AG04450 (cell line): ENCODE measurements at regions not wholly inside any gene's neighbourhood (a gene's known extent, or its start where the extent isn't known, plus 50 kb on each side); places are given as distances from the start of the nearest gene placed in this dataset.
"Not testable (repeated sequence)": the region's sequence is repeated elsewhere in the genome, so short reads cannot be mapped to it uniquely, and the experiment has no call there.

ENCODE experiments used
- CTCF ChIA-PET: fragments of 300-600, 350-600 bp; formaldehyde crosslinking; extraction: SDS; loops from one replicate; lab custom pipeline; 2022; ENCODE audit warnings: antibody characterized with exemption, inconsistent platforms; lab: Charles Lee
- POLR2A ChIA-PET: fragments of 350-600 bp; formaldehyde crosslinking; extraction: SDS; loops from one replicate; lab custom pipeline; 2021; ENCODE audit warnings: antibody characterized with exemption, inconsistent platforms; lab: Yijun Ruan, JAX
- DNase-seq: peaks from one replicate; pipeline ENCODE4 v3.0.0-alpha.2; 2011; ENCODE audit warnings: low read depth, low spot score
- H3K27ac ChIP-seq: one replicate; pipeline ENCODE4 v1.5.1; 2012; ENCODE audit warnings: low read depth, low read length, control low read depth
- H3K27me3 ChIP-seq: one replicate; pipeline ENCODE4 v1.6.0; 2012; ENCODE audit warnings: low read length; ENCODE audit not compliant: control insufficient read depth, insufficient read depth
- H3K4me3 ChIP-seq: 2 replicates; pipeline ENCODE4 v1.5.1; 2011; ENCODE audit warnings: mild to moderate bottlenecking, low read depth, low read length, control low read depth
- H3K9me3 ChIP-seq: 2 replicates; pipeline ENCODE4 v1.5.1; 2012; ENCODE audit warnings: low read length; ENCODE audit not compliant: control insufficient read depth, insufficient read depth
- TF ChIP-seq, protein P1 (sequence below): IDR thresholded peaks from 2 replicates; pipeline ENCODE4 v1.5.1; 2011; ENCODE audit warnings: low read depth, low read length, control low read depth, inconsistent platforms

- no peak overlapping the region for H3K4me3 ChIP-seq
- TF ChIP-seq, protein P1, sequence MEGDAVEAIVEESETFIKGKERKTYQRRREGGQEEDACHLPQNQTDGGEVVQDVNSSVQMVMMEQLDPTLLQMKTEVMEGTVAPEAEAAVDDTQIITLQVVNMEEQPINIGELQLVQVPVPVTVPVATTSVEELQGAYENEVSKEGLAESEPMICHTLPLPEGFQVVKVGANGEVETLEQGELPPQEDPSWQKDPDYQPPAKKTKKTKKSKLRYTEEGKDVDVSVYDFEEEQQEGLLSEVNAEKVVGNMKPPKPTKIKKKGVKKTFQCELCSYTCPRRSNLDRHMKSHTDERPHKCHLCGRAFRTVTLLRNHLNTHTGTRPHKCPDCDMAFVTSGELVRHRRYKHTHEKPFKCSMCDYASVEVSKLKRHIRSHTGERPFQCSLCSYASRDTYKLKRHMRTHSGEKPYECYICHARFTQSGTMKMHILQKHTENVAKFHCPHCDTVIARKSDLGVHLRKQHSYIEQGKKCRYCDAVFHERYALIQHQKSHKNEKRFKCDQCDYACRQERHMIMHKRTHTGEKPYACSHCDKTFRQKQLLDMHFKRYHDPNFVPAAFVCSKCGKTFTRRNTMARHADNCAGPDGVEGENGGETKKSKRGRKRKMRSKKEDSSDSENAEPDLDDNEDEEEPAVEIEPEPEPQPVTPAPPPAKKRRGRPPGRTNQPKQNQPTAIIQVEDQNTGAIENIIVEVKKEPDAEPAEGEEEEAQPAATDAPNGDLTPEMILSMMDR, result no peak
- ChIA-PET POLR2A (no interaction called here), CTCF (no interaction called here)
- H3K27me3 ChIP-seq, result no peaks in the 10 kb centered on the region
- no peak overlapping the region for H3K27ac ChIP-seq
- H3K9me3 ChIP-seq, result peaks cover 10% of the 10 kb centered on the region
- no peak for DNase-seq
Measured at GRCh38 chr5:155575861-155576260, 562.3 kb downstream of the KIF4B start.

GRCh38 chr5:155586808-155587207 lies 573.3 kb downstream of the KIF4B start:
- peaks cover 16% of the 10 kb centered on the region for H3K9me3 ChIP-seq
- H3K4me3 ChIP-seq, POLR2A ChIA-PET, H3K27me3 ChIP-seq, DNase-seq, CTCF ChIA-PET, H3K27ac ChIP-seq: not testable (repeated sequence)

DNA sequence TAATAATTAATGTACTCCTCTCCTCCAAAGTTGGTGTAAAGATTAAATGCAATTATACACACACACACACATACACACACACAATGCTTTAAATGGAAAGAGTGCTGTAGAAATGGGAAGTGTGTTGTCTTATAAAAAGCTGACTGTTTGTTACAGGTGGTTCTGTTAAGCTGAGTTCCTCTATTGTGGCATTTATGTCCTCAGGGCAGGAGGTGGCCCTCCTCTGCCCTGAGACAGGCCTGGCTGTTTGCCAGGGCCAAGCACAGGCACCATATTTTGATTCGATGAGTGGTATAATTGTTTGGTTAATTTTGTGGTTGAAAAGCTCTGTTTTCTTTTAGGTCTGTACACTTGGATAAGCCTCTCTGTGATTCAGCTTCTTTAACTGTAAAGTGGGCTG lies 573.9 kb downstream of the KIF4B start:
- TF ChIP-seq, protein P1, result no peak
- ChIA-PET CTCF (no interaction called here), POLR2A (no interaction called here)
- no peak for DNase-seq
- H3K4me3 ChIP-seq, result no peak overlapping the region
- H3K27ac ChIP-seq, result no peak overlapping the region
- H3K27me3 ChIP-seq, result no peaks in the 10 kb centered on the region
- peaks cover 16% of the 10 kb centered on the region for H3K9me3 ChIP-seq

DNA sequence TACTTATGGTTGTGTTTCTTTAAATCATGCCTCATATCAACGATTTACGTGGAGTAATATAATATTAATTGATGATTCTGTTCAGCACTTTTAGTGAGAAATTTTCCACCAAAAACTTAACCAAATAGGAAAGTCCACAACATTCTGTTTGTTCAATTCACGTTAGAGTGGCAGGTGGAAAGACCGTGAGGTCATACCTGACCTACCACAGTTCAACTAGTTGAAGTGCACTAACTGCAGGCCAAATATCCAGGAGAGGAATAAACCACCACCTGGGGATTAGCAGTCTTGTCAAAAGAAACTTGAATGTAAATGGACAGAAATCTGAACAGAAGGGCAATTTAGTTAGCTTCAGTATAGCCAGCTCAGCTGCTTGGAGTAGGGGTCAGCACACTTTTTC lies 577.7 kb downstream of the KIF4B start:
- DNase-seq, result no peak
- Histone ChIP-seq H3K27me3 (no peaks in the 10 kb centered on the region), H3K9me3 (peaks cover 16% of the 10 kb centered on the region), H3K27ac (no peak overlapping the region), H3K4me3 (no peak overlapping the region)
- ChIA-PET CTCF (no interaction called here), POLR2A (no interaction called here)
- TF ChIP-seq, protein P1, result no peak

DNA sequence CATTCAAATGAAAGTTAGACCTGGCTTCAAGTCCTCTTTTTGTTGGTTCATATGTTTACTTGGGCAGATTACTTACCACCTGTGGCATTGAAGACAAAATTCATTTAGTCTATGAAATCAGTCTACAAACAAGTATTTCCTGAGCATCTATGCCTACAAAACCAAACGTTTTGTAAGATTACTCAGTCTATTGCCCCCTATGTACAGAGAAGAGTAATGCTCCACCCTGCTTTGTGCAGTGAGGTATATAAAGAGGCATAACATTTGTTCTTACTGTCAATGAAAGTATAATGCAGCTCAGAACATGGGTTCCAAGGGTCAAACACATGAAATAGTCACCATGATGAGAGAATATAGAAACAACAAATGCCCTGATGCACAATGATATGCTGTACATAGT lies 580.7 kb downstream of the KIF4B start:
- no peak overlapping the region for H3K4me3 ChIP-seq
- CTCF ChIA-PET, result no interaction called here
- H3K9me3 ChIP-seq, result no peaks in the 10 kb centered on the region; the same call in 1 of the 2 replicates
- TF ChIP-seq, protein P1, result no peak
- POLR2A ChIA-PET, result no interaction called here
- H3K27me3 ChIP-seq, result no peaks in the 10 kb centered on the region
- DNase-seq, result no peak
- no peak overlapping the region for H3K27ac ChIP-seq

DNA sequence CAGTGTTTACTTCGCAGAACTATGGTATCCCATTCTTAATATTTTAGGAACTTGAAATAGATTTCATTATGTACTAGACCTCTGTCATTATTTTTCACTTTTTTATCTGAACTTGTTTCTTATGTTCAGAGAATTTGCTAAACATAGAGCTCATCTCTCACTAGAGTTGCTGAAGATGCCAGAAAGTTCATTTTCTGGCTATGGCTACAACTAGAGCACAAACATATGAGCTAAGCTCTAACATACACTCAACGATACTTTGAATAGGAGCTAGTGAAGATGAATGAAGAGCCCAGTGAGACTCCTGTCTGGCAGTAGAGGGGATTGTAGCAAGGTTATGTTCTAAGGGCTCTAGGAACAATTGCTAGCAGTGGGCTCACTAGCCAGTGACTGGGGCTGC lies 582.2 kb downstream of the KIF4B start:
- Histone ChIP-seq H3K4me3 (no peak overlapping the region), H3K27me3 (no peaks in the 10 kb centered on the region), H3K27ac (no peak overlapping the region), H3K9me3 (no peaks in the 10 kb centered on the region; the same call in 1 of the 2 replicates)
- TF ChIP-seq, protein P1, result no peak
- POLR2A ChIA-PET, result no interaction called here
- CTCF ChIA-PET, result no interaction called here
- DNase-seq, result no peak
